Cerebellar cortex (tissue), 1 donor: ENCODE measurements at regions not wholly inside any gene's neighbourhood (a gene's known extent, or its start where the extent isn't known, plus 50 kb on each side); places are given as distances from the start of the nearest gene placed in this dataset.
A peak's percentile ranks its signal among the peaks of the same experiment; 100 is the strongest.

Source experiments
- DNase-seq: peaks from one replicate; pipeline ENCODE4 v3.0.0-alpha.2; 2015; ENCODE audit warnings: low spot score

DNA sequence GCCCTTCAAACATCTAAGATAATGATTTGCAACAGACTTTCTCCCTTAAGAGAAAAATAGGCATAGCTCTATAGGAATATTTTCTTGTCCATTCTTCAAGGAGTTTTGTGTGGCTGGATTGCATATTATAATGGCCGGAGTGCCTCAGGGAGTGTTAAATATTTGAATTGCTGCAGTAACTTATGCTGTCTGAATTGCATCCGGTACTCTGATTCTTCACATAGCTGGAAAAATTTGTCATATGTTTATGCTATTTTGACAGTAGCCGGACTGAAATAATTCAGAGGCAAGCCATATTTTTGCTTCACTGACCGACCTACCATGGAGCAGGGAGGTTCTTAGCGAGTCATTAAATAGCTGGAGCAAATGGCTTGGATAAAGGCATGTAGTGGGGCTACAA, 621.0 kb downstream of the ACTL7B start:
- no peak for DNase-seq

DNA sequence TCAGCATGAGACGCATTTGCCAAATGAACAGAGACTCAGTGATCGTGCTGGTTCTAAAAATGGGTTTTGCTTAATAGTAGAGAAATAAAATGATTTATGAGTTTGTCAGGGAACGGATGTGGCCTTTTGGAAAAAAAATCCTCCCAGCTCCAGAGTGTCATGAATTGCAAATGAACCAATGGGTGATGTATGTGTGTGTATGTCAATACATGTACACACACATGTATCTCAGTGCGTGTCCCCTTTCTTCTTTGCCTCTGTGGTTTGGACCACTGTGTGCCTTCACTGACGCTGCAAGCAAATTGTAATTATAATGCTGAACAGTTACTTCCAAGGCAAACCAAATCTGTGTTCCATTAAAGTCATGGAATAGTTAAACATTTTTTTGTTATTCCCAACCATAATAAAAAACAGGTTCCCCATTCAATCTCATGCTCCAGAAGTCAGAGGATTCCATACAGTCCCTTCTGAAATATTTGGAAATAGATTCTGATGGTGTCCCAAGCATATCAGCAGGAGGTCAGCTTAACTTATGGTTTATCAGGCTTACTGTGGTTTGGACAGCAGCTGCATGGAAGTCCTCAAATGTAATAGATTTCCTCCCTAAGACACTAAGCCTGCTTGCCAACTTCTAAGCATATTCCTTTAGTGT, 630.5 kb downstream of the ACTL7B start:
- DNase-seq, result no peak

DNA sequence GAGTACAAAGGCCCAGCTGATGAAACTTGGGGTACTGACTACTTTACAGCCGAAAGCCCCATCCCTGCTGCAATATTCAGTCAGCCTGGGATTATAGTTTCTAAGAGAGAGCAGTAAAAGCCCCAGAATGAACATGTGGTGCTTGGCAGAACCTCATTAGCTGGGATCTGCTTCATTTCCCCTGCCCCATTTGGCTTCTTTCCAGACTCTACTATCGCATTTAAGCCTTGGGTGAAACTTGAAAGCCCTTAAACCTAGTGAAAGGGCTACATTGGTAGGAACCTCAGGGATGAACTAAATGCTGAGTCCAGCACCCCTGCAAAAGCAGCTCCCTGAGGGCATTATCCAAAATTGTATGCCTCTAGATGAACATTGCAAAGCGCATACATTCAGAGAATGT, 631.1 kb downstream of the ACTL7B start:
- DNase-seq, result no peak

DNA sequence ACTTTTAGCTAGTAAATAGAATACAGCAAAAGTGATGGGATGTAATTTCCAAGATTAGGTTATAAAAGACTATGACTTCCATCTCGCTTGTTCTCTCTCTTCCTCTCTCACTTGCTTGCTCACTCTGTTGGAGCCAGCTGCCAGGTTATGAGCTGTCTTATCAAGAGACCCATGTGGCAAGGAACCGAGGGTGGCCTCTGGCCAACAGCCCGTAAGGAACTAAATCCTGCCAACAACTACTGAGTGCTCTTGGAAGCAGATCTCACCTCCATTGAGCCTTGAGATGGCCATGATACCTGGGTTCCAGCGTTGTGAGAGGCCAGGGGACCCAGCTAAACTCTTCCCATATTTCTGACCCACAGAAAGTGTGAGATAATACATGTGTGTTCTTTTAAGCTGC, 636.1 kb downstream of the ACTL7B start:
- no peak for DNase-seq

DNA sequence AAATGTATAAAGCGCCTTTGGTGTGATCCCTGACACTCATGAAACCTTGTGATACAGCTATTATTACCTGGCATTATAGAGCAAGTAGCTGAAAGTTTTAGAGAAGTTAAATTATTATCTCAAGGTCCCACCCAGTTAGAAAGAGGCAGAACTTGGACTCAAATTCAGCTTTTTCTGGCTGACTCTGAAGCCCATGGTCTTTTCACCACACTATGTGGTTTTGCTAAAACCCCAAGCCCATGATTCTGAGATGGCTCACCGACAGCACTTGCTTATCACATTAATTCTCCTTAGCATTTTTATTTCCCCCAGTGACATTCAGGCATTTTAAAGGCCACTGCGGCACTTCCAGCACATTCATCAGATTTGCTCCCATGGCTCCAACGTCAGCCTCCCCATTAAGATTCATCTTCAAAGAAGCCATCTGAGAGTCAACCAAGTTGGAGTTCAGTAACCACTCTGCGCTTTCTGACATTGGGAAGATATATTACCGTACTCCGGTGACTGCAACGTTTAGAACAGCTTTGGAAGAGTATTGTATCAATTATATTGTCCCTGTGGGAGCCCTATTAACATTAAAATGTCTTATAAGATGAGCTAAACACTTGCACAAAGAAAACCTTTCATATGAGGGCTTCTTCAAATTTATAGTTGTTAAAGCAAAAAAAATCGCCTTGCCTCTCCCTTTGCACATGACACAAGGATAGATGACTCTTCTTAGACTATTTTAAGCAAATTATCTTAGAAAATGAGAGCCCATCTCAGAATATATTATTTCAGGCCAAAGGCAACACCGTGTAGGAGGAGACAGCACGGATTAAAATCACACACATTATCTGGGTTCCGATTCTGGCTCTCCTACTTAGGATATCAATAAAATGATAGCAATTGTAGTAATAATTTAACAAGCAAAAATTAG, 638.1 kb downstream of the ACTL7B start:
- DNase-seq, result no peak

DNA sequence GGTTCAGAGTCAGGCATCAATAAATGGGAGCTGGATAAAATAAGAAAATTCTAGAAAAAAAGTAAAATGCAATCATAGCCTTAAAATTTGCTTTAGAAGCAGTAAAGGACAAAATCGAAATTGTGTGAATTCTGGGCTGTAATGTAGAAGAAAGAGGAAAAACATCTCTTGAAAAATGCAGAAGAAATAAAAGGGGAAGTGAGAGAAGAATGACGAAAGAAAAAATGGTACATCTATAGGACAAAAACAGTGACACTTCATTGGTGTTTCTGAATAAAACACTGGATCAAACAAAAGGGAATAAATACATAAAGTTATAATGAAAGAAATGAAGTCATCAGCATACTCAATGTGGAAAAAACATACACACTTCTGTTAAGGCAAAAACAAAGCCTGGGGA, 642.3 kb downstream of the ACTL7B start:
- DNase-seq, result no peak

DNA sequence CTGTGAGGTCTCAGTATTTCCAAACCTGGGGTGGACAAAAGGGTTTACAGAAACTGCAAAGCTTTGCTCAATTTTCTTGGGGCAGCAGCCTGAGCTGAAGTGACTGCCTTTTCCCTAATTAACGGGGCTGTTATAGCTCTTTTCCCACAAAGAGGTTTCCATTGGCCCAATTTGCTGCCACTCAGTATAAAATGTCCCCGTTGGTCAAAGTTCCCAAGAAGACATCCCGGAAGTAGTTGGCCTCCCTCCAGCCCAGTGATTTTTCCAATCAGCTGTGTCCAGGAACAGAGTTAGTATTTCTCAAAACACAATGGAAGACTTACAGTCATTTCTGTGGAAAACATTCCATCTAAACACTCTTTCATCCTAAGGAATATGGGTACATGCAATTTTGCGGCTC, 643.6 kb downstream of the ACTL7B start:
- DNase-seq, result no peak

DNA sequence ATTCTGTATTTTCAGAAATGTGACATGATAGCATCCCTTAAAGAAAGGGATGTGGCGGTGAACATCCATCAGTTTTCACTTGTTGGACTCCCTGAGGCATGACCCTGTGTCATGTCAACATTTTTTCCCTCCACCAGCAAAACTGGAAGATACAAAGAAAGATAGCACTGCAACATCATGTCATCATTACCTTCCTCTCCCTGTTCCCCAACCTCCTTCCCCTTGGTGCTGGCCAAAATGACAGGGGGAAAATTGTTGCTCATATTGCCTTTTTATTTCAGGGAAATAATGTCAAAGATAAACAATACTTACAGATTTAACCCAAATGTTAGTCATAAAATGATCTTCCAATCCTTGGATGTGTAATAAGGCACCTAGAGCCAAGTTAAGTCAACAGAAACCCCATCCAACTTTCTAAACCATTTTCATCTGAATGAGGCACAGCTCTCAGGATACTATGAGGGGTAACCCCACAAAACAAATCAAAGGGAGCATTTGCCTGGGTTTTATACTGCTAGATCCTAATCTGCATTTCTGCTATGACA, 644.3 kb downstream of the ACTL7B start:
- DNase-seq, result no peak

DNA sequence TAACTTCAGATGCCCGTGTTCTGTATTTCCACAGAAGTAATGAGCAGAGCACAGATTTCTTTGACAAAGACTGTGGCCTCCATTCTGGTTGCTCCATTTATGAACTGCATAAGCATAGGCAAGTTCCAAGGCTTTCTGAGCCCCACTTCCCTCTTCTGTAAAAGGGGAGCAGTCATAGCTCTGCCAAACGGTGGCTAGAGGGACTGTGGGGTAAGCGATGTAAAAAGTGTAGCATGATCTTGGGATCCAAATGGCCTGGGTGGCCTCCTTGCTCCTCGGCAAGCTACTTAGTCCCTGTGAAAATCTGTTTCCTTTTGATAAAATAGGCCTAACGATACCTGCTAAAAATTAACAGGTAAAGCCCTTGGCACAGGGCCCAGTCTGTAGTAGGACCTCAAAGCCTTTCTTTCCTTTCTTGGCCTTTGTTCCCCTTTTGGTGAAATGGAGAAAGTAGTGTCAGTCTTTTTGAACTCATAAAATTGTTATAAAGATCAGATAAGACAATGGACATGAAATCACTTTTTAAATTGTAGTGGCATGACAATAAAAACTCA, 646.6 kb downstream of the ACTL7B start:
- DNase-seq, result no peak

DNA sequence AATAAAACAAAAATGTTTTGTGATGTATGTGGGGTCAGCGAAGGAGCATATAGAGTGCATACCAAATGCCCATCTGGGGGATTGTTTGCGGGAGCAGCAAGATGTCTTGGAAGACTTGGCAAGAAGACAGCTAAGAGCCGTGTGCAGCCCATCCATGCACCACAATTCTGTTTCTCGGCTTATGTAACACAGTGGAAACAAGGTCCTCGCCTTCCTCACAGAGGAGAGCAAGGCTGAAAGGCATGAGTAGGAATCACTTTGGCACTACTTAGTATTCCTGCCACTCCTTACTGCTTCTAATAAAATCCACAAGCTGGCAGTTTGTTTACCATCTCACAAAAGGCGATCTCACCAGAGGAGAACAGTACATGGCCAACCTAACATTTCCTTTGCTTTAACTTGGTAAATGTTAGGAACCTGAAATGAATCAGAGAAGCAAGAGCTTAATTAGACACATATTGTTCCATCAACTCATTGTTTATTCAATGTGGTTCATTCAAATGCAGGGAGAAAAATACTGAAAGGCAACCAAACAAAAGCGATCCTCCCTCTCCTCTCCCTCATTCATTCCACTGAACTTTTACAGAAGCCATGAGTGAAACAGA, 648.1 kb downstream of the ACTL7B start:
- peak; percentile 28 for DNase-seq

DNA sequence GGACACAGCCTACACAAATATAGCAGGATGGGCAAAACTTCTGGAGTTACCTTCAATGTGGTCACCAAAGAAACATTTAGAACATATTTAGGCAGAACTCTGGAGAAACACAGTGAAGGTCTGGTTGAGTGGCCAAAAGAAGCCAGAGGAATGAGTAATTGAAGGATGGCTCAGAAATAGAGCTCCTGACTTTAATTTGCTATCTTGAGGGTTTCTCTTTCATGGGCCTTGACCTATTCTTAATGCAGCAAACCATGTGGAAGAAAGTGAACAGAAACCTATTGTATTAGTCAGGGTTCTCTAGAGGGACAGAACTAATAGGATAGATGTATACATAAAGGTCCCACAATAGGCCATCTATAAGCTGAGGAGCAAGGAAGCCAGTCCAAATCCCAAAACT, 650.5 kb downstream of the ACTL7B start:
- no peak for DNase-seq

DNA sequence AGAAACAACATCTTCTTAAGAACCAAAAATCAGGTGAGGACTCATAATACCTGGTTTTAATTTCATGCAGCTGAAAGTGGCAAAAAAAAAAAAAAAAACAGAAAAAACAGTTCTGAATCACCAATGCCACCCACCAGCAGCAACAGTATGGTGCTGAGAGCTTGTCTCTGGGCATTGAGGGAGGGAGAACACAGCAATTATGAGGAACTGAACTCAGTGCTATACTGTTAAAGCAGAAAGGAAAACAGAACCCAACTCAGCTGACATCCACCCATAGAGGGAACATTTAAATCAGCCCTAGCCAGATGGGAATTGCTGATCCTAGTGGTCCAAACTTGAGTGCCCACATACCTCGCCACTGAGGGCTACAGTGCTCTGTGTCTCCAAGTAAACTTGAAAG, 657.9 kb downstream of the ACTL7B start:
- no peak for DNase-seq

DNA sequence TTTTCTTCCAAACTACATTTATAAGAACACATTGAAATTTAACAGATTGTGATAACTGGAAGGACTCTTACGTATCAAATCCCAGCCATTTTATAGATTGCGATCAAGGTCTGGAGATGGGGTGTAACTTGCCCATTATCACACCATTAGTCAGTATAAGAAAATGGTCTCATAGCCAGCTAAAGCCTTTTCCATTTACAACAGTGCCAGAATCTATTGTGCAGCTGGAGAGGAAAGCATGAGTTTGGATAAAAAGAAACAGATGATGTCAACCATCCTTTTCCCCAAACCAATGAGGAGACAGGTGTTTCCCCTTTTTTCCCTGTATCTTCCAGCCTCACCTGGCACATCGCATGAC, 658.8 kb downstream of the ACTL7B start:
- no peak for DNase-seq

DNA sequence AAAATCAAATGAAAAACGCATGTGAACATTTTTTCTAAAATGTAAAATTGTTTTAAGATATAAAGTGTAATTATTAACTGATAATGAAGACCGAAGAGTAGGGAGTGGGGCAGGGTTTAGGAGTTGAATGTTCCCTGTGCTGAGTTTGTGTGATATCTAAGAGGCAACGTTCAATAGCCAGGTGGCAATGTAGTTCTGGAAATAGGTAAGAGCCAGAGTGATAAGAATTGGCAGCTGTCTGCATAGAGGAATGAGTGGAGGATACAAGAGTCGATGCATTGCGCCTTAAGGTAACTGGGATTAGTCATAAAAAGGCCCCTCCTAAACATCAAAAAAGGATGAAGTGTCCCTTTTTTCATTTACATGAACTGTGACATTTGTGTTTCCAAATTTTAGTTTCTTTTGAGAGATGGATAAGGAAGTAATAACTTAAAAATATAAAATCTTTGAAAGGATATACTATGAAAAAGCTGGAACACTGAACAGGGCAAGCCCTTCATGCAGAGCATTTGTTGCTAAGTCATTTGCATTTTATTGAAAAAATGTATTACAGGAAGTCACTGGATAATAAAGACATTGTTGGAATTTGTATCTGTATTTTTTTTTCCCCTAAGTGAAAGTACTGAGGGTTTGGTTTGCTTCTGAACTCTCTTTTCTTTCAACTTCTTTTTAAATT, 659.3 kb downstream of the ACTL7B start:
- no peak for DNase-seq

DNA sequence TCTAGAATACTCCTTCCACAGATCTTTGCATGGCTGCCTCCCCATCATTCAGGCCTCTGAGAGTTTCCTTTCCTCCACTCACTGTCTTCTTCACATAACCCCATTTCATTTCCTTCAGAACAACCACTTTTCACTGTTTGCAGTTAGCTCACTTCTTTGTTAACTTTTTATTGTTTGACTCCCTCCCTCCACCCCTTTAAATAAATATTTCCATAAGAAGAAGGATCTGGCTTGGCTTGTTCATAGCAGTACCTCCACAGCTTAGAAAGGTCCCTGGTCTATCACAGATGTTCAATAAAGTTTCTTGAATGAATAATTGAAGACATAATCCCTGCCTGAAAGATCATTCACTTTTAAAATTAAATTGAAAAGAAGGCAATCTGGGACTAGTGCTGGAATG, 661.6 kb downstream of the ACTL7B start:
- DNase-seq, result no peak

DNA sequence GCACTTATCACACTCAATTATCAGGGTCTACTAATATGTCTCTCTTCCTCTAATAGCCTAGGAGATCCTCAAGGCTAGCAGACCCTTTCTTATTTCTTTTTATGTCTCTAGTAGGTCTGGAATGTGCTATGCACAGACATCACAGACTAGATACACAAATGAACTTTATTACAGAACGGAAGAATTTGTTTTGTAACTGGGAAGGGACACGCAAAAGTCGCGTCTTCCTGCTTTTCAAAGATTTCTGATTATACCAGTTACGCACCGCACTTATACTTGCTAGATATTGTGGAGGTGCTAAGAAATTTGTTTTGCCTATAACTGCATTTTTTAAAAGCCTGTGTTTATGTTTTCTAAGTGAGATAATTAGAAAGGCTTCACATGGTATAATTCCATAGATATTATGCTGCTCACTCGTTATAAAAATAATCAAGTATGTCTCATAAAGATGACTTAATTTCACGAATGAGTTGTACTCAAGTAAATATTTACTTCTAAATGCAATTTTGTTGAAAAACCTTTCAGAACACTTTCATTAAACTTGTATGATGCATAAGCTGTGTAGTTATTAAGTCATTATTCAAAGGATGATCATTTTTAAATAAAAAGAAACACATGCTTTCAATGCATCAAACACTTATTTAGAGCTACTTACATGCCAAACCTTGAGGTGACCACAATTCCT, 662.6 kb downstream of the ACTL7B start:
- DNase-seq, result no peak

DNA sequence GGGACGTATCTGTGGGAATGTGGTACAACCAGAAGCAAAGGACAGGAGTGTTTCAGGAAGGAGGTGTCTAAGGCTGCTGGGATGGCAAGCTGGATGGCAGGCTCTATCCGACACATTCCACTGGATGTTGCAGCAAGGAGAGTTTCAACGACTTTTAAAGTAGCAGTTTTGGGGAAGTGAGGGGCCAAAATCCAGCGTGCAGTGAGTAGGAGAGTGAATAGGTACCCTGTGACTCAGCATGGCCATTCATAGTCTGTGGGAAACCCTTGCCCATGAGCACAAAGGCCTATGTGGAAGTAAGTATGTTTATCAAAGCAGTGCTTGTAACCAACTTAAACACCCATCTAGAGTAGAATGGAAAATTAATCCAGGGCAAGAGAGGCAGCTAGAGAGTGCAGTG, 664.7 kb downstream of the ACTL7B start:
- DNase-seq, result no peak

DNA sequence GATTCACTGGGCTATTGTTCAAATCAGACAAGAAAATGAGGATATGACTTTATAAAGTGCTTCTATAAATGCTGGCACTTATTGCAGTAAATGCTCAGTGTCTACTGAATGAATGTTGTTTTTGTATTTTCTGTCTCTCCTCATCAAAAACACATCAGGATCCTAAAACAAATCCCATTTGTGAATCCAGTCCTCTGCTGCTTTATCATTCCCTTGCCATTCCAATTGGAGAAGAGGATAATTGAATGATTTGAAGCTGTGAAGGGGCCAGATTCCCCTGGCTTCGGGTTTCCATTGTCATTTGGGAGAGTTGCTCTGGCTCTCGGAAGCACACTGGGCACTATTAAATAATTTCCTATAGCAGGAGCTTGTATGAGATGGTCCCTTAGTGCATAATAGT, 666.8 kb downstream of the ACTL7B start:
- no peak for DNase-seq

DNA sequence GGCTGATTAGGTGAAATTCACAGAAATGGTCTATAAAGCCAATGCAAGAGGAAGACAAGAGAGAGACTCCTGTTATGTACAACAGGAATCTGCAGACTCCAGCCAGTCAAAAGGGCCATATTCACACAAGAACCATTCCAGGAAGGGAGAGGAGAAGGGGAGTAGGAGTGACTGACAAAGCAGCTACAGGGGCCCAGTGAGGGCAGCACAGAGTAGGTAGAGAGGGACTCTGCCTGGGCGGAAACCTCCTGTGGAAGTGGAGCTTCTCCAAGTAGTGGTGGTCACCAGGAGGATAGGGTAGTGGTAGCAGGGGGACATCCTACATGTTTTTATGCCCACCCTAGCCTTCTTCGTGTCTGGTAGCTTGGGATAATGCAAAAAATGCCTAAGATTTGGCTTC, 667.3 kb downstream of the ACTL7B start:
- DNase-seq, result no peak

DNA sequence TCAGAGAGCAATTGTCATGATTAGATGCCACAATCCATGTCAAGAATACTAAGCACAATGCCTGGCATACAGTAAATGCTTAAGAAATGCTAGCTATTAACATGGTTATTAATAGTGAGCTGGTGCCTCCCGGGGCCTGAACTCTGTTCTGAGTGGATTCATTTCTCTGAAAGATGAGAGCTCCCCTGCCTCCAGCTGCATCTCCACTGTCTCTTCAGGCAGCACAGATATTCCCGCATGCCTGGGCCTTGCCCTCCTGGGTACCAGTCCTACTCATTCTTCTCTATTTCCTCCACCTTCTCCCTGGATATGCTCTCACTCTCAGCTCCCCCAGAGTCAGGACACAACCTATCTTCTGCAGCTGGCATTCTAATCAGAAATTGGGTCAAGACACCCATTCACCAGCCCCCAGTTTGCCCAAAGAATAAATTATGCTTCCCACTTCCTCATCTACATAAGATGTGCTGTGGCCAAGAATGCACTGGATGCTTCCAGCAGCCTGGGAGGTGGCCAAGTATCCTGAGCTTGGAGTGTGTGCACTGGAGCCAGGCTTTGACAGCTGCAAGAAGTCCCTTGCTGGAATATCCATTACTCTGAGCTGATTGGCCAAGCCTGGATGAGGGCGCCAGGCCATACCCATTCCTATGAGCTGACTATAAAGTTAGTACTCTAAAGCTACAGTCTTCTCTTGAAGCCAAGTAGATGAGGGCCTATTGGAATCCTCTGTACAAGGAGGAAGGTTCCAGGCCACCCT, 669.0 kb downstream of the ACTL7B start:
- DNase-seq, result no peak

DNA sequence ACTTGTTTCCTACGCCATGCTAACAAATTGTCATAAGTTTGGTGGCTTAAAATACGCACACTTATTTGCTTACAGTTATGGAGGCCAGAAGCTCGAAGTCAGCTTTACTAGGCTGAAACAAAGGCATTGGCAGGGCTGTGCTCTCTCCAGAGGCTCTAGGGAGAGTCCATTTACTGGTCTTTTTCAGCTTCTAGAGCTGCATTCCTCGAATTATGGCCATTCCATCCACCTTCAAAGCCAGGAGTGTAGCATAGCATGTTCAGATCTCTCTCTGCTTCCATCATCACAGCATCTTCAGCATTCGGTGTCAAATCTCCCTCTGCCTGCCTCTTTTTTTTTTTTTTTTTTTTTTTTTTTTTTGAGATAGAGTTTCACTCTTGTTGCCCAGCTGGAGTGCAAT, 670.2 kb downstream of the ACTL7B start:
- DNase-seq, result no peak
